ENCODE measurements at regions not wholly inside any gene's neighbourhood (a gene's known extent, or its start where the extent isn't known, plus 50 kb on each side); places are given as distances from the start of the nearest gene placed in this dataset.

DNA sequence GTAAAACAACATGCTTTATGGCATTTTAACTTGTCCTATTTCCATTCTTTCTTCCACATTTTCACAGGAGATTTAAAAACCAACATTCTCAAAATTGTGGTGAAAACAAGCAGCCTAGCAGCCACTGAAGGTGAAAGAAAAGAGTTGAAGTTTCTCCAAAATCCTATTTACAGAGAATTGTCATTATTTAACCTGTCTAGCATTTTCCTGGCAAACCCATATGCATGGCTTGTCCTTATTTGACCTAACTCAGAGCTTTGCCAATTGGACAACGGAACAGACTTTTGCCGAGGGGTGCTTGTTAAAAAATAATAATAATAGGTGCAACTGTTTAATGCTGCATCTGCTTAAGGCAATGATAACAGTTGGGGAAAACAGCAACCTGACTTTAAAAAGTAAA, 80.4 kb upstream of the PCSK5 start (continued):
- TF ChIP-seq, protein P1, sequence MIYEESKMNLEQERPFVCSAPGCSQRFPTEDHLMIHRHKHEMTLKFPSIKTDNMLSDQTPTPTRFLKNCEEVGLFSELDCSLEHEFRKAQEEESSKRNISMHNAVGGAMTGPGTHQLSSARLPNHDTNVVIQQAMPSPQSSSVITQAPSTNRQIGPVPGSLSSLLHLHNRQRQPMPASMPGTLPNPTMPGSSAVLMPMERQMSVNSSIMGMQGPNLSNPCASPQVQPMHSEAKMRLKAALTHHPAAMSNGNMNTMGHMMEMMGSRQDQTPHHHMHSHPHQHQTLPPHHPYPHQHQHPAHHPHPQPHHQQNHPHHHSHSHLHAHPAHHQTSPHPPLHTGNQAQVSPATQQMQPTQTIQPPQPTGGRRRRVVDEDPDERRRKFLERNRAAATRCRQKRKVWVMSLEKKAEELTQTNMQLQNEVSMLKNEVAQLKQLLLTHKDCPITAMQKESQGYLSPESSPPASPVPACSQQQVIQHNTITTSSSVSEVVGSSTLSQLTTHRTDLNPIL (CRISPR knock-in tag; IDR thresholded peaks at IDR 0.05; ENCODE audit: low read depth) = no peak
- no peak for TF ChIP-seq ARNTL (CRISPR knock-in tag; IDR thresholded peaks at IDR 0.05; ENCODE audit: borderline replicate concordance, low read depth)
- TF ChIP-seq ZNF565 (CRISPR knock-in tag; conservative IDR thresholded peaks at IDR 0.05; ENCODE audit: low read depth) = no peak
- no peak for TF ChIP-seq ESRRG (CRISPR knock-in tag; IDR thresholded peaks at IDR 0.05)
- TF ChIP-seq SNAI2 (CRISPR knock-in tag; IDR thresholded peaks at IDR 0.05) = no peak
- no peak for TF ChIP-seq BACH2 (CRISPR knock-in tag; IDR thresholded peaks at IDR 0.05; ENCODE audit: borderline replicate concordance)
- no peak for TF ChIP-seq TOX (CRISPR knock-in tag; IDR thresholded peaks at IDR 0.05; ENCODE audit: borderline replicate concordance)

DNA sequence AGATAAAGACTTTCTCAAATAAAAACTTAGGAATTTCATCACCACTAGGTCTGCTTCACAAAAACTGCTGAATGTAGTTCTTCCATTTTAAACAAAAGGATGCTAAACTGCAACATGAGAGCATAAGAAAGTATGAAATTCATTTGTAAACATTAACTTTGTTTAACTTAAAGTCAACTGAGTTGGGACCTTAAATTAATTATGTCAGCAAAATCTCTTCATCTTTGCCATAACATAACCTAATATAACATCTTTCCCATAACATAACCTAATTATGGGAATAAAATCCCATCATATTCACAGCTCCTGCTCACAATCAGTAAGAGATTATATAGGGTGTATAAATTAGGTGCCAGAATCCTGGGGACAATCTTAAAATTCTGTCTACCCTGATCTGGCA, 78.8 kb upstream of the PCSK5 start:
- ATAC-seq = no peak

DNA sequence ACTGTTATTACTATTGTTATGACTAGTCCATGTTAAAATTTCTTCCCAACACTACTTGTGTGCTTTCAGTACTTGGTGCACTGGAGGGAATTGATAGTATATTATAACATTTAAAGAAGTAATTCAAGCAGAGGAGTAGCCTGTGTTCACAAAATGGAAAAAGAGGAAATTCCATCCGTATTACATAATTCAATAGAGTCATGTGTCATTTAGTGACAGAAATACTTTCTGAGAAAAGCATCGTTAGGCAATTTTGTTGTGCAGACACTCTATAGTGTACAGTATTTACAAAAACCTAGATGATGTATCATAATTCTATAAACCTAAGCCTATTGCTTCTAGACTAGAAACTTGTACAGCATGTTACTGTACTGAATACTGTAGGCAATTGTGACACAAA, 78.3 kb upstream of the PCSK5 start:
- TF ChIP-seq SNAI2 (CRISPR knock-in tag; IDR thresholded peaks at IDR 0.05) = no peak
- ATAC-seq = no peak

More for the DNA sequence above, 78.8 kb upstream of the PCSK5 start:
- no peak for TF ChIP-seq ZFP3 (CRISPR knock-in tag; IDR thresholded peaks at IDR 0.05)
- no peak for TF ChIP-seq CSDC2 (CRISPR knock-in tag; IDR thresholded peaks at IDR 0.05)
- TF ChIP-seq ZFP30 (CRISPR knock-in tag; IDR thresholded peaks at IDR 0.05) = no peak
- no peak for TF ChIP-seq ARNTL (CRISPR knock-in tag; IDR thresholded peaks at IDR 0.05; ENCODE audit: borderline replicate concordance, low read depth)
- TF ChIP-seq ISL1 (CRISPR knock-in tag; IDR thresholded peaks at IDR 0.05) = no peak
- no peak for TF ChIP-seq PPARA (CRISPR knock-in tag; IDR thresholded peaks at IDR 0.05; ENCODE audit: borderline replicate concordance)
- TF ChIP-seq, protein P2, sequence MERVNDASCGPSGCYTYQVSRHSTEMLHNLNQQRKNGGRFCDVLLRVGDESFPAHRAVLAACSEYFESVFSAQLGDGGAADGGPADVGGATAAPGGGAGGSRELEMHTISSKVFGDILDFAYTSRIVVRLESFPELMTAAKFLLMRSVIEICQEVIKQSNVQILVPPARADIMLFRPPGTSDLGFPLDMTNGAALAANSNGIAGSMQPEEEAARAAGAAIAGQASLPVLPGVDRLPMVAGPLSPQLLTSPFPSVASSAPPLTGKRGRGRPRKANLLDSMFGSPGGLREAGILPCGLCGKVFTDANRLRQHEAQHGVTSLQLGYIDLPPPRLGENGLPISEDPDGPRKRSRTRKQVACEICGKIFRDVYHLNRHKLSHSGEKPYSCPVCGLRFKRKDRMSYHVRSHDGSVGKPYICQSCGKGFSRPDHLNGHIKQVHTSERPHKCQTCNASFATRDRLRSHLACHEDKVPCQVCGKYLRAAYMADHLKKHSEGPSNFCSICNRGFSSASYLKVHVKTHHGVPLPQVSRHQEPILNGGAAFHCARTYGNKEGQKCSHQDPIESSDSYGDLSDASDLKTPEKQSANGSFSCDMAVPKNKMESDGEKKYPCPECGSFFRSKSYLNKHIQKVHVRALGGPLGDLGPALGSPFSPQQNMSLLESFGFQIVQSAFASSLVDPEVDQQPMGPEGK (CRISPR knock-in tag; IDR thresholded peaks at IDR 0.05; ENCODE audit: borderline replicate concordance) = no peak
- TF ChIP-seq ZC3H10 (CRISPR knock-in tag; IDR thresholded peaks at IDR 0.05) = no peak
- no peak for TF ChIP-seq BACH2 (CRISPR knock-in tag; IDR thresholded peaks at IDR 0.05; ENCODE audit: borderline replicate concordance)
- no peak for TF ChIP-seq ESRRG (CRISPR knock-in tag; IDR thresholded peaks at IDR 0.05)
- no peak for TF ChIP-seq GLIS3 (CRISPR knock-in tag; IDR thresholded peaks at IDR 0.05)
- no peak for TF ChIP-seq ZNF70 (CRISPR knock-in tag; IDR thresholded peaks at IDR 0.05)
- TF ChIP-seq, protein P1 (CRISPR knock-in tag; IDR thresholded peaks at IDR 0.05; ENCODE audit: low read depth) = no peak
- TF ChIP-seq SNAI2 (CRISPR knock-in tag; IDR thresholded peaks at IDR 0.05) = no peak
- no peak for TF ChIP-seq RARB (CRISPR knock-in tag; IDR thresholded peaks at IDR 0.05)
- TF ChIP-seq, protein P3, sequence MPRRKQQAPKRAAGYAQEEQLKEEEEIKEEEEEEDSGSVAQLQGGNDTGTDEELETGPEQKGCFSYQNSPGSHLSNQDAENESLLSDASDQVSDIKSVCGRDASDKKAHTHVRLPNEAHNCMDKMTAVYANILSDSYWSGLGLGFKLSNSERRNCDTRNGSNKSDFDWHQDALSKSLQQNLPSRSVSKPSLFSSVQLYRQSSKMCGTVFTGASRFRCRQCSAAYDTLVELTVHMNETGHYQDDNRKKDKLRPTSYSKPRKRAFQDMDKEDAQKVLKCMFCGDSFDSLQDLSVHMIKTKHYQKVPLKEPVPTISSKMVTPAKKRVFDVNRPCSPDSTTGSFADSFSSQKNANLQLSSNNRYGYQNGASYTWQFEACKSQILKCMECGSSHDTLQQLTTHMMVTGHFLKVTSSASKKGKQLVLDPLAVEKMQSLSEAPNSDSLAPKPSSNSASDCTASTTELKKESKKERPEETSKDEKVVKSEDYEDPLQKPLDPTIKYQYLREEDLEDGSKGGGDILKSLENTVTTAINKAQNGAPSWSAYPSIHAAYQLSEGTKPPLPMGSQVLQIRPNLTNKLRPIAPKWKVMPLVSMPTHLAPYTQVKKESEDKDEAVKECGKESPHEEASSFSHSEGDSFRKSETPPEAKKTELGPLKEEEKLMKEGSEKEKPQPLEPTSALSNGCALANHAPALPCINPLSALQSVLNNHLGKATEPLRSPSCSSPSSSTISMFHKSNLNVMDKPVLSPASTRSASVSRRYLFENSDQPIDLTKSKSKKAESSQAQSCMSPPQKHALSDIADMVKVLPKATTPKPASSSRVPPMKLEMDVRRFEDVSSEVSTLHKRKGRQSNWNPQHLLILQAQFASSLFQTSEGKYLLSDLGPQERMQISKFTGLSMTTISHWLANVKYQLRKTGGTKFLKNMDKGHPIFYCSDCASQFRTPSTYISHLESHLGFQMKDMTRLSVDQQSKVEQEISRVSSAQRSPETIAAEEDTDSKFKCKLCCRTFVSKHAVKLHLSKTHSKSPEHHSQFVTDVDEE (CRISPR knock-in tag; IDR thresholded peaks at IDR 0.05) = no peak
- TF ChIP-seq, protein P4, sequence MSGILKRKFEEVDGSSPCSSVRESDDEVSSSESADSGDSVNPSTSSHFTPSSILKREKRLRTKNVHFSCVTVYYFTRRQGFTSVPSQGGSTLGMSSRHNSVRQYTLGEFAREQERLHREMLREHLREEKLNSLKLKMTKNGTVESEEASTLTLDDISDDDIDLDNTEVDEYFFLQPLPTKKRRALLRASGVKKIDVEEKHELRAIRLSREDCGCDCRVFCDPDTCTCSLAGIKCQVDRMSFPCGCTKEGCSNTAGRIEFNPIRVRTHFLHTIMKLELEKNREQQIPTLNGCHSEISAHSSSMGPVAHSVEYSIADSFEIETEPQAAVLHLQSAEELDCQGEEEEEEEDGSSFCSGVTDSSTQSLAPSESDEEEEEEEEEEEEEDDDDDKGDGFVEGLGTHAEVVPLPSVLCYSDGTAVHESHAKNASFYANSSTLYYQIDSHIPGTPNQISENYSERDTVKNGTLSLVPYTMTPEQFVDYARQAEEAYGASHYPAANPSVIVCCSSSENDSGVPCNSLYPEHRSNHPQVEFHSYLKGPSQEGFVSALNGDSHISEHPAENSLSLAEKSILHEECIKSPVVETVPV (CRISPR knock-in tag; IDR thresholded peaks at IDR 0.05) = no peak
- TF ChIP-seq TCF4 (CRISPR knock-in tag; IDR thresholded peaks at IDR 0.05; ENCODE audit: borderline replicate concordance) = no peak
- TF ChIP-seq OSR1 (CRISPR knock-in tag; IDR thresholded peaks at IDR 0.05) = no peak

DNA sequence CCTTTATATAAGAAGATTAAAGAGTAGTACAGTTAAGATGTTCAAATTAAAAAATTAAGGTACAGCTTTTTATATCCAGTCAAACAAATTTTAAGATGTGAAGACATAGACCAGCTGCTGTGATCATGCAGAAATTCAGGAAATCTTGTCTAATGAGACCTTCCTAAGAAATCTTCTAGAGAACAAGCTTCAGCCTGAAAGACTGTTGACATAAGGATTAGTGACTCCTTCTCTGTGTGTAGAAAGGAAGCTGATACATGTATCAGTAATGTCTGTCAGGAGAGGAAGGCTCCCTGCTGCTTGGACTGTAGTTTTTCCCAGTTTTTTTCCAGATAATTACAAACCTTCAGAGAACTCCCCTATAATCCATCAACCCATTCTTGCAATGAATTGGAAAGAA, 75.8 kb upstream of the PCSK5 start:
- no peak for ATAC-seq
- no peak for TF ChIP-seq ZC3H10 (CRISPR knock-in tag; IDR thresholded peaks at IDR 0.05)
- TF ChIP-seq, protein P1 (CRISPR knock-in tag; IDR thresholded peaks at IDR 0.05; ENCODE audit: low read depth) = no peak
- no peak for TF ChIP-seq OSR1 (CRISPR knock-in tag; IDR thresholded peaks at IDR 0.05)
- TF ChIP-seq, protein P4 (CRISPR knock-in tag; IDR thresholded peaks at IDR 0.05) = no peak
- no peak for TF ChIP-seq PPARA (CRISPR knock-in tag; IDR thresholded peaks at IDR 0.05; ENCODE audit: borderline replicate concordance)
- no peak for TF ChIP-seq ZNF8 (CRISPR knock-in tag; IDR thresholded peaks at IDR 0.05)
- no peak for TF ChIP-seq ZFP3 (CRISPR knock-in tag; IDR thresholded peaks at IDR 0.05)
- TF ChIP-seq, protein P5, sequence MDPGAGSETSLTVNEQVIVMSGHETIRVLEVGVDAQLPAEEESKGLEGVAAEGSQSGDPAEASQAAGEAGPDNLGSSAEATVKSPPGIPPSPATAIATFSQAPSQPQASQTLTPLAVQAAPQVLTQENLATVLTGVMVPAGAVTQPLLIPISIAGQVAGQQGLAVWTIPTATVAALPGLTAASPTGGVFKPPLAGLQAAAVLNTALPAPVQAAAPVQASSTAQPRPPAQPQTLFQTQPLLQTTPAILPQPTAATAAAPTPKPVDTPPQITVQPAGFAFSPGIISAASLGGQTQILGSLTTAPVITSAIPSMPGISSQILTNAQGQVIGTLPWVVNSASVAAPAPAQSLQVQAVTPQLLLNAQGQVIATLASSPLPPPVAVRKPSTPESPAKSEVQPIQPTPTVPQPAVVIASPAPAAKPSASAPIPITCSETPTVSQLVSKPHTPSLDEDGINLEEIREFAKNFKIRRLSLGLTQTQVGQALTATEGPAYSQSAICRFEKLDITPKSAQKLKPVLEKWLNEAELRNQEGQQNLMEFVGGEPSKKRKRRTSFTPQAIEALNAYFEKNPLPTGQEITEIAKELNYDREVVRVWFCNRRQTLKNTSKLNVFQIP (CRISPR knock-in tag; IDR thresholded peaks at IDR 0.05; ENCODE audit: borderline replicate concordance, low read depth) = no peak
- no peak for TF ChIP-seq SNAI2 (CRISPR knock-in tag; IDR thresholded peaks at IDR 0.05)
- TF ChIP-seq CSDC2 (CRISPR knock-in tag; IDR thresholded peaks at IDR 0.05) = no peak
- no peak for TF ChIP-seq TCF4 (CRISPR knock-in tag; IDR thresholded peaks at IDR 0.05; ENCODE audit: borderline replicate concordance)

Data from SK-N-SH treated with all-trans-retinoic acid at 6 μM for 48 hours (cell line).